ENCODE measurements at regions not wholly inside any gene's neighbourhood (a gene's known extent, or its start where the extent isn't known, plus 50 kb on each side); places are given as distances from the start of the nearest gene placed in this dataset.
"Not testable (repeated sequence)": the region's sequence is repeated elsewhere in the genome, so short reads cannot be mapped to it uniquely, and the experiment has no call there.

DNA sequence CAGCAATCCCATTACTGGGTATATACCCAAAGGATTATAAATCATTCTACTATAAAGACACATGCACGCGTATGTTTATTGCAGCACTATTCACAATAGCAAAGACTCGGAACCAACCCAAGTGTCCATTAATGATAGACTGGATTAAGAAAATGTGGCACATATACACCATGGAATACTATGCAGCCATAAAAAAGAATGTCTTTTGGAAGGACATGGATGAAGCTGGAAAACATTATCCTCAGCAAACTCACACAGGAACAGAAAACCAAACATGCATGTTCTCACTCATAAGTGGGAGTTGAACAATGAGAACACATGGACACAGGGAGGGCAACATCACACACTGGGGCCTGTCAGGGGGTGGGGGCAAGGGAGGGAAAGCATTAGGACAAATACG lies 143.7 kb upstream of the IVNS1ABP start:
- not testable (repeated sequence) for DNase-seq

DNA sequence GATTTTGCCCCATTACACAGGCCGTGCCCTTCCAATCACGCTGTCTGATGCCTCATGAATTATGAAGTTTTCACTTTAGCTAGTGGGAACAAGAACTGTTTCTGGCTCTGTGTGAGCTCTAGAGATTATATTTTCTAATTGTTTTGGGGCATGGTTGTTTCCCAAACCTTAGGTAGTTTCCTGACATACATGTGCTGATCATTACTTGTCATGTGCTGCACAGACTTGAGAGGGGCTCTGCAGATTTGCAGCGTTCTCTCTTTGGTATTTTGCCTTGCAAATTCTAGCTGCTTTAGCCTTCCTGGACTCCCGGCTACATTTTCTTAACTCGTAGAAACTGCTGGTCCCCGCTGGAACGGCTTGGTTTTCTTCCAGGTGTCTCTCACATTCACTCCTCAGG lies 142.1 kb upstream of the IVNS1ABP start:
- no peak for DNase-seq

DNA sequence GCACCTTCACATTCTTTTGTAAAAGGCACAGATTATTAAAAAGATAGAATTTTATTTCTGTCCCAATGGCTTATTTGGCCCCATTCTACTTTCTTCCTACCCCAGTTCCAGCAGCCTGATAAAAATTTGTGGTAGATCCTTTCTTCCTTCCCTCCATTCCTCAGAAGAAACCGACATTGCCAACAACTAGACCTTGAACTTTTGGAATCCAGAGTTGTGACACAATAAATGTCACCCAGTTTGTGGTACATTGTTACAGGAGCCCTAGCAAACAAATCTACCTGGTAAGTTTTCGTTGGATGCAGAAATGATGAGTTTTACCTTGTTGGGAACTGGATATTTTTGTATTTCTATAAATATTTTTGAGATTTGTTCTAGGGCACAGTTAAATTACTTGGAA lies 141.6 kb upstream of the IVNS1ABP start:
- DNase-seq: no peak

DNA sequence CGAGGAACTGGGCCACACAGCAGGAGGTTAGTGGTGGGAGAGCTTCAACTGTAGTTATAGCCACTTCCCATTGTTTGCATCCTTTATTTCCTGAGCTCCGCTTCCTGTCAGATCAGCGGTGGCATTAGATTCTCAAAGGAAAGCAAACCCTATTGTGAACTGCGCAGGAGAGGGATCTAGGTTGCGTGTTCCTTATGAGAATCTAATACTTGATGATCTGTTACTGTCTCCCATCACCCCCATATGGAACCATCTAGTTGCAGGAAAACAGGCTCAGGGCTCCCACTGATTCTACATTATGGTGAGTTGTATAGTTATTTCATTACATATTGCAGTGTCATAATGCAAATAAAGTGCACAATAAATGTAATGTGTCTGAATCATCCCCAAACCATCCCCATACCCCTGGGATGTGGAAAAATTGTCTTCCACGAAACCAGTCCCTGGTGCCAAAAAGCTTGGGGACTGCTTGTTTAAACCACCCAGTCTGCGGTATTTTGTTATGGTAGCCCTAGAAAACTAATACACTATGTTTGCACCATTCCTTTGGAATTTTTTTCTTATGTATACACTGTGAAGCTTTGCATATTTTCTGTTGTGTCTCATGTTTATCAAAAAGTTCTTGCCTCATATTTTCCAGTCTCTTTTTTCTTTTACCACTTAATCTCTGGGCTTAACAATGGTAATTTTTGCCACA lies 136.6 kb upstream of the IVNS1ABP start:
- no peak for DNase-seq

DNA sequence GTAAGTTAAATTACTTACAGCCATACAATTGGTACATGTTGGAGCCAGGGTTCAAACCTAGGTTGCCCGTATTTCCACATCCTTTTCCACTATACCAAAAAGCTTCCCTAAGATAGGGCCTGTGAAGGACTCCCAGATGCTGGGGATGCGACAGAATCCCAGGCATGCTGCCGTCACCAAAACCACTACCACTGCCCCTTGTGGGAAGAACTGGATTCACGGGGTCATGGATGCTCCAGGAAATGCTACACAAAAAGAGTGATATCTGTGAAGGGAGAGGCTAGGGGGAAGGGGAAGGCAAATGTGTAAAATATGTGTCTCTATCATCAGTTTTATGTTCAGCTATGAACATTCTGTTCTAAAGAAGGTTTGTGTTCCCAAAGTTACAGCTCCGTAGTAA lies 133.9 kb upstream of the IVNS1ABP start:
- DNase-seq: no peak

DNA sequence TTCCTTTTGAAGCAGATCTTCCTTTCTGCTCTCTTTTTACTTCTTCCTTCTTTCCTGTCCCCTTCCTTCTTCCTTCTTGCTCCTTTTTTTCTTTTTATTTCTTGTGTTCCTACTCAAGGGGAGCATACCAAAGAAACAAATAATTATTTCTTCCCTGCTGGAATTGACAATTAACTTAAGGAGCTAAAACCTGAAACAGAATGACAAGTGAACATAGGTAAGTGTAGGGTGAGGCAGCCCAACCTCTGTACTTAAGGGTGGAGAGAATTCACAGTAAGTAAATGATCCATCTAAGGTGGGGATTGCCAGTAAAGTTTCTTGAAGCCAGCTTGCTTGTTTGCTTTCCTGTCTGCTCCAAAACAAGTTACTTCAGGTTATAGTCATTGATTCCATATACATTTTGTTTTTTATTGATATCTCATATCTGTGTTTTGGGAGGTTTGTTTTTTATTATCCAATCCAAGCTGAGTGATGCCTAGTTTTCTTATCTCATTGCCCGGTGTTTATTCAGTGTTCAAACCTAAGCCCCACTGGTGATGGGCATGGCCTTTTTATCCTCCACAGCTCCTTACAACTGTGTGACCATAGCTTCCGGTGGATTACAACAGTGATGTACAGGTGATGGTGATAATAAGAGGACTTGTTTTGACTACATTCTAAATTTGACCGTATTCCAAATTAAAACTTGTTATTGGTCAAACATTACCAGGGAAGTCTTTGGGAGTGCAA lies 133.2 kb upstream of the IVNS1ABP start:
- no peak for DNase-seq

DNA sequence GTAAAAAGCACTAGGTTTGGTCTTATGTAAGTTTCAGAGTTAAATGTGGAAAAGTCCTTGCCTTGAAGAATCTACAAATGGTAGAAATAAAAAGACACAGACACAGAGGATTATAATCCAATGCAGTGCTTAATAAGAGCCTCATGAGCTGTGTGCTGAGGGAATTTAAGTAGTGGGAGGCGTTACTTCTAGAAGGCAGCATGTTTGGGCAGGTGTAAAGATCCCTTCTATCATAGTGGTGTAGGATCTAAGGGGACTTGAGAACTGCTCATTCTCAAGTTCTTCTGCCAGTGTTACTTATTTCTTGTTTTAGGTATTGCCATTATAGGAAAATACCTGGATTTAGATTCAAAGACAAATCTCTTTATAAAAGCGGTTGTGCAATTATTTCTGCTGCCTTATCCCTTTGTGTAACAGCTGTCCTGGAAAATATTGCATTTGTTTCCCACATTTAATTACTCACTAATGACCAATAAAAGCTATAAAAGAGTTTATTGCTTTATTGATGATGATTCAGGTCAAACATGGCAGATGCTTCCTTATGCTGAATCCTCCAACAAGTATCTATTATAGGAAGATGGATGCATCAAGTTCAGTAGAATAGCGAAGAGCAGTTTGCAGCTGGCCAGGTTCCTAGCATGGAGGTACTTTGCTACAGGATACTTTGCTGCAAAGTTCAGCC lies 132.5 kb upstream of the IVNS1ABP start:
- DNase-seq: no peak

DNA sequence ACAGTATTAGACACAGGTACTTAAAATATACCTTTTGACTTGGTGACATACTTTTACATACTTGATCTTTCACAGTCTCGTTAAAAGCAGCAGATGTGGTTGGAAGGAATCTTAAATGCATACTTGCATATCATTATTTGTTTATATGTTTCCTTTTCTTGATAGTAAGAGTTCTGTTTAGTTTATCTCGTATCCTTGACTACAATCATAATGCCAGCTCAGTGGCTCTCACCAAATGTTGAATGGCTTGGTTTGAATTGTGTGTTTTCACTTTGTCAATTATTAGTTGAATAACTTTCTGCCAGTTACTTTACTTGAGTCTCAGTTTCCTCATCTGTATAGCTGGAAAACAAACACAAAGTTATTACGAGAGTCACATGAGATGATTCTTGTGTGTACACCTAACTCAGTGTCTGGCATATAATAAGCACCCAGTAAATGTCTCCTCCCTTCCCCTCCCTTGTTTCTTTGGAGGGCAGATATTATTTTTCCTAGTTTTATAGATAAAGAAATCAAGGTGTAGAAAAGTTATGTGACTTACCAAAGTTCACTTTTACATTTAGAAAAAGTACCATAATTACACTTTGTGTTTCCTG lies 131.6 kb upstream of the IVNS1ABP start:
- DNase-seq: no peak

DNA sequence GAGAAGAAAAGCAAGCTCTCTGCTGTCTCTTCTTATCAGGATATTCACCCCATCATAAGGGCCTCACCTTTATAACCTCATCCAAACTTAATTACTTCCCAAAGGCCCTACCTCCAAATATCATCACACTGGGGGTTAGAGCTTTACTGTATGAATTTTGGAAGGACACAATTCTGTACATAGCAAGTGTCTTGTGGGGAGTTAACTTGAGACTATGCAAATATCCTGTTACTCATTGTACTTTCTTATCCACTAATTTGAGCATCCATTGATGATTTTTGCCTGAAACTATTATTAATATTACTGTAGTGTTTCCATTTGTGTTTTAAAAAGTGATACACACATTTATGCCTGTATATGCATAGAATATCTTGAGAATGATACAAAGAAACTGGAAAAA lies 129.1 kb upstream of the IVNS1ABP start:
- DNase-seq: no peak

DNA sequence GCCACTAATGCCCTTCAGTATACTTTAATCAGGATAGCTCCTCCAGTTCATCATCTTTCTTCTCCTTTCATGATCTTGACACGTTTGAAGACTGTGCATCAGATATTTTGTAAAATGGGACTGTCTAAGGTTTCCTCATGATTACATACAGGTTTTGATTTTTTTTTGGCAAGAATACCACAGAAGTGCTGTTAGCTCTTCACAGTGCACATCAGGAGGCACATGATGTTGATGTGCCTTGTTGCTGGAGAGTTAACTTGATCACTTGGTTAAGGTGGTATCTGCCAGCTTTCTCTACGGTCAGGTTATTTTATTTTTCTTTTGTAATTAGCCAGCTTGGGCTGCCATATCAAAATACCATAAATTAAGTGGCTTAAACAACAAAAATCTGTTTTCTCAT lies 128.6 kb upstream of the IVNS1ABP start:
- no peak for DNase-seq

DNA sequence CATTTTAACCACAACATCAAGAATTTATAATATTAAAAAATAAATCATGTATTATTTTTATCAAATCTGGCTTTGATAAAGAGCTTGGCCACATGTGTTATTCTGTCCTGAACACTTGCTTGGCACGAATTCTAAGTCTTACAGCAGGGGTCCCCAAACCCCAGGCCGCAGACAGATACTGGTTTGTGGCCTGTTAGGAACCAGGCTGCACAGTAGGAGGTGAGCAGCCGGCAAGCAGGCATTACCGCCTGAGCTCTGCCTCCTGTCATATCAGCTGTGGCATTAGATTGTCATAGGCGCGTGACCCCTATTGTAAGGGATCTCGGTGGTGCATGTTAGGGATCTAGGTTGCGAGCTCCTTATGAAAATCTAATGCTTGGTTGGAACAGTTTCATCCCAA lies 127.6 kb upstream of the IVNS1ABP start:
- no peak for DNase-seq

DNA sequence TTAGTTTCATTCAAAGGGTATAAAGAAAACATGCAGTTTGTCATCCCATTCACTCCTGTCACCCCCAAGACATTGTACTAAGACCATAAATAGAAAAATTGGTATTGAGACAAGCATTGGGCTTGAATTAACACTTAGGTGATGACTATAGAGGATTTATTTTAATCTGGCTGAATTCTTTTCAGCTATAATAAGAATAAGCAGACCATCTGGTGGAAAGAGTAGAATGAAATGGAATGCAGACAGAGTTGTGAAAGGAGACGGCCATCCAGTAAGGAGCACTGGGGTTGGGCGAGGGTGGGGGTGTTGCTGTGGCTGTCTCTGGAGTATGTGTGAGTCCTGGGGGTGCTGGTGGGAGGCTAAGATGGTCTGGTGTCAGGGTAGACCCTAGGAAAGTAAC lies 125.0 kb upstream of the IVNS1ABP start:
- DNase-seq: no peak

DNA sequence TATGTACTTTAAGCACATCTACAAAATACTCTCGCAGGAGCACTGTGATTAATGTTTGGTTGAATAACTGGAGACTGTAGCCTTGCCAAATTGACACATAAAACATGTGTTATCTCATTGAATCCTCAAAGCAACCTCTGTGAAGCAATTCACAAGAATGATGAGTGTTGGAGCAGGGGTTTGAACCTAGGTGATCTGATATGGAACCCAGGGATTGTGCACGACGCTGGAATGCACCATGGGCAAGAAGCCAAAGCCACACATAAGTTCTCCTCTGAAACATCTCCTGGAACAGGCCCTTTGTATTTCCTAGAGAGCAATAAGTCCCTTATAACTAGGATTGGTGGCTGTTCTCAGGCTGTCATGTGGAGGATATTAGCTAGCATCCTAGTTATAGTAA lies 124.6 kb upstream of the IVNS1ABP start:
- DNase-seq: no peak

DNA sequence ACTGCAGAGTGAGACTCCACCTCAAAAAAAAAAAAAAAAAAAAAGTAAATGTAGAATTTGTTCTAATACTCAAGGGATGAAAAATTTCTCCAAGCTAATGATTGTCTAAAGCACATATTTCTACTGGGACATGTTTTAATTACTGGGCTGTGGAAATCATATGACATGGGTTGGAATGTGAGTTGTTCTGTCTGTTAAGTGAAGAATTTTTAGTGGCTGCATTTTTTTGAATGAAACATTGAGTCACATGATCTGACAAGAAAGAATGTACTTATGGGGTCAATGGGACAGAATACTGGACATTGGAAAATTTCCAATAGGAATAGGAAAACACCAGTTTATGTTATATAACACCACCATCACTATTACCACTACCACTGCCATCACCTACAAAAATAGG lies 123.8 kb upstream of the IVNS1ABP start:
- no peak for DNase-seq

DNA sequence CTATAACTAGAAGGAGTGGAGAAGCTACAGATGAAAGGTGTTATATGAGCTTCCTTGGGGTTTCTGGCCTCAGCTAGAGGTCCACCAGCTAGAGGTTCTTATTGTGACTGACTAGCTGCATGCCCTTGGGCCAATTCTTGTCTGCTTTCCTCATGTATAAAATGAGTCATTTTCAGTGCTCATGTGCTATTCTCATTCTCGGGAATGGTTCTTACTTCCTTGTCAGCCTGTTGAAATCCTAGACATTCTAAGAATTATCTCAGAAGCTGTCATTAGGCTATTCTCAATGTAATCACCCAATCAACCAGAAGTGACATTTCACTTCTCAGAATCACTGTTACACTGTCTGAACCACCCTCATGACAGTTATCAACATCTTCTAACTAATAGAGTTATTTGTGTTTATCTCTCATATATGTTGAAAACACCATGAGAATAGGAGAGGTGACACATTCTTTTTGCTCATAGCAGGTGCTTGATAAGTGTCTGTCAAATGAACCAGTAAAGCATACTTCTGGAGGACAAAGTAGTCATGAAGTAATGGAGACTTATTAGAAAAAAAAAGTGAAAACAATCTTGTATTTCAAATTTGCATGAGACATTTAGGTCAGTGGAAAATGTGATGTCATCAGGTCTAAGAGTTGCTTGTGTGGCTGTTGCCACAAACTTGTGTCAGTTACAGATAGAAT lies 122.8 kb upstream of the IVNS1ABP start:
- DNase-seq: peak; percentile 72

DNA sequence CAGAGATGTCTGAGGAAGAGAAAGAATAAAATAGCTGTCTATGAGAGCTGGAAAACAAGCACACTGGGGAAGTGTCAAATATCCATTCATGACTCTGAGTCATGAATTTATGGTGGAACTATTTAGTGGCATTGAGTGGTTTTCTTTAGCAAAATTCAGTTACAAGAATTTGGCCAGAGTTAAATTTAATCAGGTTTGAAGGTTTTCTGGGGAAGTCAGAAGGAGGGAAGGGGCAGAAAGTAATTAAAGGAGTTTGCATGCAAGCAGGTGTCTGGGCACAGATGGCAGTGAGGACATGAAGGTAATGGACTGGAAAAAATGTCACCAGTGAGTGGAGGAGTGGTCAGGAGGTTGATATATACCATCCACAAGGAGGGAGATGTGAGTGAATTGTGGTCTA lies 121.9 kb upstream of the IVNS1ABP start:
- DNase-seq: no peak

DNA sequence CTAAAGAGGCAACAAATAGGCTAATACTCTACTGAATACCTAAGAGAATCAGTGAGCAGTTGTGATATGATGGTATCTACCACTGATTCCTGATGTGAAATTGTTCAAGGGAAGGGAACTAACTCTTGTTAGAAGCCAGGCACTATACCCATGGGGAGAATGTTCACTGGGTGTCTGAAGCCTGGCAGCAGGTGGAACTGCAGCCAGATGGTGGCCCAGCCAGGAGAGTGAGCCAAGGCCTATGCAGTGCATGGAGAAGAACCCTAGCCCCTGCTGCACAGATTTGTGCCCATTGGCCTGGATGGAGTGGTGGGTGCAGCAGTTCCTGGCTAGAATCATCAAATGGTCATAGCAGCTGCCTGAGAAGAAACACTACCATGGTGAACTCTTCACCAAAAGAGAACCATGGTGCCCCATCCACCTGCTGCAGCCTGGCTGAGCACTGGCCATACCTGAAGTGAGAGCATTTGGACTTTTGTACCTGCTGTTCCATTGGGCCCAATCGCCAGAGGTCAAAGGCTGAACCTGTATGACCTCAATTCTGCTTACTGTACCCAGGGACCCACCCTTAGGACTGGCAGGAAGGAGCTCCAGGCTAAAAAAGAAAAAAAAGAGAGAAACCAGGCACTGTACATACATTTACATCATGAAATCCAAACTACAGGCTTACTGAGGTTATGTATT lies 118.8 kb upstream of the IVNS1ABP start:
- no peak for DNase-seq

DNA sequence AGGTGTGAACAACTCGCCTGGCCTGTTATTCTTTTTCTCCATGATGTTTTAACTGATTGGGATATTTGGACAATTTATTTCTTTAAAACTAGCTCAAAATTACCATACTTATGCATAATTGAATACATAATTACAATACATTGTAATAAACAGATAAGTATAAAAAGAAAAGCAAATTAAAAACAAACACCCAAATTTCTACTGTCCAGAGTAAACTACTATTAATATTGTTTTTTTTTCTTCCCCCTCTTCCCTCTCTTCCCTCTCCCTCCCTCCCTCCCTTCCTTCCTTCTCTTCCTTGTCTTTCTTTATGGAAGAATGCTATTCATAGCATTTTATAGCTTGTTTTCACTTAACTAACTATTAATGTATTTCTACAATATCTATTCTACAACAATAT lies 117.7 kb upstream of the IVNS1ABP start:
- DNase-seq: no peak

DNA sequence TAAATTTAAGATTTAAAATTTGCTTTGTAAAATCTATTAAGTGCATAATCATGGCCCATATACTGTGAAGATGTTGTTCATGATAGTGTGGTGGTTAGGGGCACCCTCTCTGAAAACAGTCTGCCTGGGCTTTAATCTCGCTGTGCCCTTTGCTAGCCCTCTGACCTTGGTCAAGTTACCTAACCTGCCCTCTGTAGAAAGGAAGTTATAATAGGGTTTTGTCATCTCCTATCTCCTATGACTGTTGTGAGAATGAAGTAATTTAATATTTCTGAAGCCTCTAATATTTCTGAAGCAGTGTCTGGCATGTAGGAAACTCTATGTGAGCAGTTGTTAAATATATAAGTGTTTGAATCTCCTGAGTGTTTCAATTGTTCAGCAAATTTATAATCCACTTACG lies 116.6 kb upstream of the IVNS1ABP start:
- DNase-seq: no peak

DNA sequence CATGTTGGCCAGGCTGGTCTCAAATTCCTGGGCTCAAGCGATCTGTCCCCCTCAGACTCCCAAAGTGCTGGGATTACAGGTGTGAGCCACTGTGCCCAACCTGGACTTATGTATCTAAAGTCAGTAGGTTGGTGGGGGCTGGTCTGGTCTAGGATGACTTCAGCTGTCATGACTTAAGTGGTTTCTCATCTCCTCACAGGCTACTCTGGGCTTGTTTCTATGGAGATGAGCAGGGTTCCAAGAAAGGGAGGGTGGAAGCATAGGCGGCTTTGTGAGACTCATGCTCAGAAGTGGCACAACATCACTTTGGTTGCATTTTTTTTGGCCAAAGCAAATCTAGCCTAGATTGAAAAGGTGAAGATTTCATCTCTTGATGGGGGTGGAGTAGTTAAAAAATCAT lies 115.9 kb upstream of the IVNS1ABP start:
- peak; percentile 16 for DNase-seq

DNA sequence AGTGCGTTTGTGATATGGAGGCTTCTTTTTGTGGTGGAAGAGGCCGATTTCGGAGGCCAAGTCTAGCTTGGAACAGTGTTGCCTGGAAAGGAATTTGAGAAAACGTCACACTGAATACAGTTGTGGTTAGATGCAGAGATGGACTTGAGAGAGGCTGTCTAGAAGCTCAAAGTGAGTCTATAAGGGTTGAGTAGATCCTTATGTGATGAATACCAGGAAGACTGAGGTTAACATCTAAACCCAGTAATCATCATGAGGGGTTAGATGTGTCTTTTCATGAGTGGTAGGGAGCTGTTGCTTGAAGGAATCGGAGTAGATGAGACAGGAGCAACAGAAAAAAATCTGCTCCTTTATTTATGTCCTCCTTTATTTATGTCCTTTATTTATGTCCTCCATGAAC lies 114.6 kb upstream of the IVNS1ABP start:
- DNase-seq: no peak

DNA sequence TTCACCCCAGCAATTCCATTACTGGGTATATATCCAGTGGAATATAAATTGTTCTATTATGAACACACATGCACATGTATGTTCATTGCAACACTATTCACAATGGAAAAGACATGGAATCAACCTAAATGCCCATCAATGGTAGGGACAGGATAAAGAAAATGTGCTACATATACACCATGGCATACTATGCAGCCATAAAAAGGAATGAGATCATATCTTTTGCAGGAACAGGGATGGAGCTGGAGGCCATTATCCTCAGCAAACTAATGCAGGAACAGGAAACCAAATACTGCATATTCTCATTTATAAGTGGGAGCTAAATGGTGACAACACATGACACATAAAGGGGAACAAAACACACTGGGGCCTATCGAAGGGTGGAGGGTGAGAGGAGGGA lies 112.6 kb upstream of the IVNS1ABP start:
- not testable (repeated sequence) for DNase-seq

DNA sequence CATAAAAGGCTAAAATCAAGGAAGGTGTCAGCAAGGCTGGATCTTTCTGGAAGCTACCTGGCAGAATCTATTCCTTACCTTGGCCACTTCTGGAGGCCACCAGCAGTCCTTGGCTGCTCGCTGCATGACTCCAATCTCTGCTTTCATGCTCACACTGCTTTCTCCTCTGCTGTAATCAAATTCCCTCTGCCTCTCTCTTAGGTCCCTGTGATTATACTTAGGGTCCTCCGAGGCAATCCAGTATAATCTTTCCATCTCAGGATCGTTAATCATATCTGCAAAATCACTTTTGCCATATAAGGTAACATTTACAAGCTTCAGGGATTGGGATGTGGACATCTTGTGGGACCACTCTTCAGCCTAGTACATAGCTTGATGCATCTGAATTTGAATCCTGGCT lies 110.7 kb upstream of the IVNS1ABP start:
- no peak for DNase-seq

All from activated CD4-positive, alpha-beta T cell treated with anti-CD3 and anti-CD28 coated beads, Interleukin-2, Interleukin-6, amounts not matched to agents 100 ng/mL and 50 ng/mL, durations not matched to agents 16 hours and 8 hours (primary cell).